SK-N-SH (cell line): ENCODE measurements at regions not wholly inside any gene's neighbourhood (a gene's known extent, or its start where the extent isn't known, plus 50 kb on each side); places are given as distances from the start of the nearest gene placed in this dataset.
A peak's percentile ranks its signal among the peaks of the same experiment; 100 is the strongest.

Source experiments
- CTCF ChIA-PET: fragments of 300-600, 350-600 bp; formaldehyde crosslinking; extraction: SDS; loops from one replicate; lab custom pipeline; 2021; lab: Yijun Ruan, JAX
- POLR2A ChIA-PET: fragments of 350-600 bp; sonication (Branson Sonifier 250); formaldehyde crosslinking; extraction: SDS; loops from one replicate; lab custom pipeline; 2020; ENCODE audit warnings: antibody characterized with exemption, inconsistent platforms; lab: Yijun Ruan, JAX
- DNase-seq: peaks from one replicate; pipeline ENCODE4 v3.0.0; 2012
- H2AFZ ChIP-seq: fragments of 200-600 bp; sonication (generic); 2 replicates; pipeline ENCODE4 v1.8.1; 2016; ENCODE audit warnings: antibody characterized with exemption, mild to moderate bottlenecking, low read depth
- H3F3A ChIP-seq: fragments of 200-600 bp; sonication (generic); replicated peaks from 2 replicates; pipeline ENCODE3; 2016; ENCODE audit warnings: antibody characterized with exemption, mild to moderate bottlenecking; ENCODE audit not compliant: insufficient read depth
- H3K27ac ChIP-seq, 2 experiments: fragments of 200-500 bp in 1 of 2; fragments of 200-600 bp in 1 of 2; sonication (Bioruptor generic) in 1 of 2; sonication (generic), shearing (Covaris generic) in 1 of 2; 2 replicates each; pipeline versions ENCODE4 v1.5.1 to v1.6.1; 2014 to 2016; ENCODE audit warnings: low read depth in 2 of 2, inconsistent platforms in 1 of 2, low read length in 1 of 2, mild to moderate bottlenecking in 1 of 2, mixed read lengths in 1 of 2
- H3K27me3 ChIP-seq: fragments of 200-600 bp; sonication (generic), shearing (Covaris generic); 2 replicates; pipeline ENCODE4 v1.6.1; 2016; ENCODE audit warnings: mixed run types; ENCODE audit not compliant: insufficient read depth
- H3K36me3 ChIP-seq, 2 experiments: fragments of 200-500 bp in 1 of 2; fragments of 200-600 bp in 1 of 2; sonication (Bioruptor generic) in 1 of 2; sonication (generic) in 1 of 2; replicated peaks in 1 of 2; 2 replicates each; pipeline versions ENCODE3 to v1.5.1; 2014 to 2016; ENCODE audit warnings: low read length in 1 of 2, mild to moderate bottlenecking in 1 of 2; ENCODE audit not compliant: insufficient read depth in 2 of 2, control insufficient read depth in 1 of 2
- H3K4me1 ChIP-seq, 2 experiments: fragments of 200-500 bp in 1 of 2; fragments of 200-600 bp in 1 of 2; sonication (Bioruptor generic) in 1 of 2; sonication (generic), shearing (Covaris generic) in 1 of 2; 2 replicates each; pipeline versions ENCODE4 v1.5.1 to v1.6.1; 2014 to 2016; ENCODE audit warnings: low read depth in 1 of 2, low read length in 1 of 2, mixed run types in 1 of 2; ENCODE audit not compliant: insufficient read depth in 2 of 2, control insufficient read depth in 1 of 2
- H3K4me2 ChIP-seq: fragments of 200-600 bp; sonication (generic), shearing (Covaris generic); 2 replicates; pipeline ENCODE4 v1.6.1; 2017; ENCODE audit warnings: mixed run types
- H3K4me3 ChIP-seq, 2 experiments: fragments of 200-500 bp in 1 of 2; fragments of 200-600 bp in 1 of 2; sonication (Bioruptor generic) in 1 of 2; sonication (generic), shearing (Covaris generic) in 1 of 2; 2 replicates each; pipeline versions ENCODE4 v1.5.1 to v1.8.1; 2014 to 2016; ENCODE audit warnings: low read depth in 2 of 2, inconsistent platforms in 1 of 2, low read length in 1 of 2, mild to moderate bottlenecking in 1 of 2, mixed read lengths in 1 of 2, moderate library complexity in 1 of 2
- H3K79me2 ChIP-seq: fragments of 200-600 bp; sonication (generic); 2 replicates; pipeline ENCODE4 v1.8.1; 2017; ENCODE audit warnings: mild to moderate bottlenecking; ENCODE audit not compliant: insufficient read depth
- H3K9ac ChIP-seq: fragments of 200-600 bp; sonication (generic); 2 replicates; pipeline ENCODE4 v1.6.1; 2017; ENCODE audit warnings: mixed run types
- H3K9me2 ChIP-seq: fragments of 200-600 bp; sonication (generic); 2 replicates; pipeline ENCODE4 v1.6.1; 2017; ENCODE audit warnings: mixed run types
- H3K9me3 ChIP-seq: fragments of 200-600 bp; sonication (generic); 2 replicates; pipeline ENCODE4 v1.6.1; 2017; ENCODE audit warnings: mixed run types, mild to moderate bottlenecking, moderate library complexity
- H4K20me1 ChIP-seq: fragments of 200-600 bp; sonication (generic); 2 replicates; pipeline ENCODE4 v1.6.1; 2017; ENCODE audit warnings: mild to moderate bottlenecking, mixed run types; ENCODE audit not compliant: insufficient read depth
- FOSL2 ChIP-seq: IDR thresholded peaks from 2 replicates; pipeline ENCODE4 v1.4.0; 2012; ENCODE audit warnings: low read depth, mild to moderate bottlenecking, moderate library complexity, borderline replicate concordance
- FOXM1 ChIP-seq: IDR thresholded peaks from 2 replicates; pipeline ENCODE4 v1.4.0; 2012; ENCODE audit warnings: low read depth, mild to moderate bottlenecking
- GABPA ChIP-seq: IDR thresholded peaks from 2 replicates; pipeline ENCODE4 v1.4.0; 2012; ENCODE audit warnings: low read depth, mild to moderate bottlenecking
- JUND ChIP-seq: IDR thresholded peaks from 2 replicates; pipeline ENCODE4 v1.4.0; 2012
- MXI1 ChIP-seq: IDR thresholded peaks from 2 replicates; pipeline ENCODE4 v1.6.1; 2012; ENCODE audit warnings: mild to moderate bottlenecking, low read depth, low read length, improper control_type of control experiment
- NFIC ChIP-seq: IDR thresholded peaks from 2 replicates; pipeline ENCODE4 v1.4.0; 2012; ENCODE audit warnings: borderline replicate concordance
- RAD21 ChIP-seq: IDR thresholded peaks from 2 replicates; pipeline ENCODE4 v1.6.1; 2012; ENCODE audit warnings: mild to moderate bottlenecking, low read length
- TCF12 ChIP-seq: IDR thresholded peaks from 2 replicates; pipeline ENCODE4 v1.4.0; 2012
- TEAD4 ChIP-seq: IDR thresholded peaks from 2 replicates; pipeline ENCODE4 v1.4.0; 2012; ENCODE audit warnings: mild to moderate bottlenecking, borderline replicate concordance; ENCODE audit not compliant: insufficient read depth
- WGBS: methylation state at CpG from one replicate; pipeline ENCODE4 v1.1.6; 2017; ENCODE audit warnings: low lambda C conversion rate; 5-methylcytosine and 5-hydroxymethylcytosine counted together
- TF ChIP-seq, protein P1 (sequence below): IDR thresholded peaks from 2 replicates; pipeline ENCODE4 v1.6.1; 2012; ENCODE audit warnings: mild to moderate bottlenecking, low read depth, low read length, moderate library complexity
- TF ChIP-seq, protein P2 (sequence below): fragments of 150-350 bp; IDR thresholded peaks from 2 replicates; pipeline ENCODE4 v1.6.1; 2016; ENCODE audit warnings: mild to moderate bottlenecking, low read depth, low read length

DNA sequence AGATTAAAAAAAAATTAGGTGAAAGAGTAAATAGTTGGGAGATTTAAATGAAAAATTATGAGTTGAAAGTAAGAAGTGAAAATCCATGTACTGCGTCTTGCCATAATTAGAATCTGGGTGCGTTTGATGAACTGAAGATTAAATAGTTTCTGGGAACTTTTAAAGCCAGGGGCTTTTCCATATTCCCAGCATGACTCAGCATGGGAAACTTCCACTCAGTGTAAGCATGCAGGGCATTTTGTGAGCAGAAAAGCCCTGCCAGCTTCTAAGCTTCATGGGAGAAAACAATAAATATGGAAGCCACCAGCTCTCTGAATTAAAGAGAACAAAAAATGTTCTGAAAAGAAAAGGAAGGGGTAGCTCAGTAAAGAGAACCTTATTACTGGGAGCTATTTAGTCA lies 62.0 kb upstream of the EDNRB start:
- peaks cover 0 to 13% of the 10 kb centered on the region in 2 experiments; a peak in 2 of 4 replicates for H3K4me1 ChIP-seq
- POLR2A ChIA-PET = no interaction called here
- peak overlapping the region; percentile 22 to 66; a peak in 3 of 4 replicates for H3K27ac ChIP-seq
- H3K36me3 ChIP-seq = no peaks in the 10 kb centered on the region
- peak overlapping the region; percentile 83 for H2AFZ ChIP-seq
- H4K20me1 ChIP-seq = no peaks in the 10 kb centered on the region
- no peaks in the 10 kb centered on the region for H3K79me2 ChIP-seq
- peak overlapping the region; percentile 1; the same call in 1 of the 2 replicates for H3K9ac ChIP-seq
- 4% methylated on average over 2 of the region's 2 CpGs for WGBS
- TF ChIP-seq JUND (peak; percentile 72), TCF12 (0 out of 2 replicates have a peak, but pooled peaks have one; percentile 6), NFIC (peak; percentile 18; the same call in 1 of the 2 replicates), FOXM1 (no peak), FOSL2 (peak; percentile 56; the same call in 1 of the 2 replicates)
- H3K27me3 ChIP-seq = no peaks in the 10 kb centered on the region
- no peak overlapping the region for H3K4me3 ChIP-seq
- H3K4me2 ChIP-seq = 0 out of 2 replicates have a peak overlapping the region, but pooled peaks have one; percentile 6
- H3F3A ChIP-seq = no peaks in the 10 kb centered on the region
- H3K9me3 ChIP-seq = no peaks in the 10 kb centered on the region
- DNase-seq = no peak
- CTCF ChIA-PET = no interaction called here
- no peaks in the 10 kb centered on the region for H3K9me2 ChIP-seq

DNA sequence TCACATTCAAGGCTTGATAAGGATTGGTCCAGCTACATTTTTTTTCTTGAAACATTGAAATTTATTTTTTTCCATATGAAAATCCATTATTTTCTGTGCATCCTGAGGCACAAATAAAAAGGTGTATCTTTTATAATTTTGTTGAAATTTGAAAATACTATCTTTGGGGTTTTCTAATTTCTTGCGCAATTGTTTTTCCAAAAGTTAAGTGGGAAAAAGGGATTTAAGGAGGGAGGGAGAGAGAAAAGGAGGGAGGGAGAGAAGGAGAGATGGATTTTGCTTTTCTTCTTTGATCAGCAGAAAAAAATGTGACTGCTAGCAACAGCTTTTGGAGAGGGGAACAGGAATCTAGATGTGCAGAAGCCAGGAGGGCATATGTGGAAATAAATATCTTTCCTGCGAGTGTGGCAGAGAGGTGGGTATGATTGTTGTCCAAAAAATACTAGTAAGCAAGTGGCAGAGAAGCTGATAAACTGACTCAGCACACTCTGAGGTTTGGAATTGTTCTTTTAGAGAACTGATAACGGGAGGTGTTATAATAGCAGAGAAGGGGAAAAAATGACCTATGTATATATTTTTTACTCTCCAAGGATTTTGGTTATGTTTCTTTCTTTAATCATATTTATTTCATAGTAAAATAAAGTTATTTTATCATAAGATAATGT lies 61.2 kb upstream of the EDNRB start:
- POLR2A ChIA-PET = no interaction called here
- Histone ChIP-seq H3K36me3 (no peaks in the 10 kb centered on the region), H3K9ac (no peak overlapping the region; the same call in 1 of the 2 replicates), H2AFZ (peak overlapping the region; percentile 63; the same call in 1 of the 2 replicates), H3K79me2 (no peaks in the 10 kb centered on the region), H3K4me3 (no peak overlapping the region), H3K27ac (peak overlapping the region in 1 of 2 experiments; percentile 66; a peak in 2 of 4 replicates), H3K9me3 (no peaks in the 10 kb centered on the region), H4K20me1 (no peaks in the 10 kb centered on the region), H3K4me2 (no peak overlapping the region), H3K9me2 (no peaks in the 10 kb centered on the region), H3K27me3 (no peaks in the 10 kb centered on the region), H3F3A (no peaks in the 10 kb centered on the region), H3K4me1 (peaks cover 0 to 13% of the 10 kb centered on the region in 2 experiments; a peak in 2 of 4 replicates)
- DNase-seq = no peak
- WGBS = 52% methylated on average over 3 of the region's 3 CpGs
- CTCF ChIA-PET = no interaction called here
- TF ChIP-seq, protein P1, sequence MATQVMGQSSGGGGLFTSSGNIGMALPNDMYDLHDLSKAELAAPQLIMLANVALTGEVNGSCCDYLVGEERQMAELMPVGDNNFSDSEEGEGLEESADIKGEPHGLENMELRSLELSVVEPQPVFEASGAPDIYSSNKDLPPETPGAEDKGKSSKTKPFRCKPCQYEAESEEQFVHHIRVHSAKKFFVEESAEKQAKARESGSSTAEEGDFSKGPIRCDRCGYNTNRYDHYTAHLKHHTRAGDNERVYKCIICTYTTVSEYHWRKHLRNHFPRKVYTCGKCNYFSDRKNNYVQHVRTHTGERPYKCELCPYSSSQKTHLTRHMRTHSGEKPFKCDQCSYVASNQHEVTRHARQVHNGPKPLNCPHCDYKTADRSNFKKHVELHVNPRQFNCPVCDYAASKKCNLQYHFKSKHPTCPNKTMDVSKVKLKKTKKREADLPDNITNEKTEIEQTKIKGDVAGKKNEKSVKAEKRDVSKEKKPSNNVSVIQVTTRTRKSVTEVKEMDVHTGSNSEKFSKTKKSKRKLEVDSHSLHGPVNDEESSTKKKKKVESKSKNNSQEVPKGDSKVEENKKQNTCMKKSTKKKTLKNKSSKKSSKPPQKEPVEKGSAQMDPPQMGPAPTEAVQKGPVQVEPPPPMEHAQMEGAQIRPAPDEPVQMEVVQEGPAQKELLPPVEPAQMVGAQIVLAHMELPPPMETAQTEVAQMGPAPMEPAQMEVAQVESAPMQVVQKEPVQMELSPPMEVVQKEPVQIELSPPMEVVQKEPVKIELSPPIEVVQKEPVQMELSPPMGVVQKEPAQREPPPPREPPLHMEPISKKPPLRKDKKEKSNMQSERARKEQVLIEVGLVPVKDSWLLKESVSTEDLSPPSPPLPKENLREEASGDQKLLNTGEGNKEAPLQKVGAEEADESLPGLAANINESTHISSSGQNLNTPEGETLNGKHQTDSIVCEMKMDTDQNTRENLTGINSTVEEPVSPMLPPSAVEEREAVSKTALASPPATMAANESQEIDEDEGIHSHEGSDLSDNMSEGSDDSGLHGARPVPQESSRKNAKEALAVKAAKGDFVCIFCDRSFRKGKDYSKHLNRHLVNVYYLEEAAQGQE = no peak
- TF ChIP-seq MXI1 = no peak
- TF ChIP-seq GABPA = no peak
- no peak for TF ChIP-seq RAD21
- no peak for TF ChIP-seq FOSL2
- TF ChIP-seq, protein P2, sequence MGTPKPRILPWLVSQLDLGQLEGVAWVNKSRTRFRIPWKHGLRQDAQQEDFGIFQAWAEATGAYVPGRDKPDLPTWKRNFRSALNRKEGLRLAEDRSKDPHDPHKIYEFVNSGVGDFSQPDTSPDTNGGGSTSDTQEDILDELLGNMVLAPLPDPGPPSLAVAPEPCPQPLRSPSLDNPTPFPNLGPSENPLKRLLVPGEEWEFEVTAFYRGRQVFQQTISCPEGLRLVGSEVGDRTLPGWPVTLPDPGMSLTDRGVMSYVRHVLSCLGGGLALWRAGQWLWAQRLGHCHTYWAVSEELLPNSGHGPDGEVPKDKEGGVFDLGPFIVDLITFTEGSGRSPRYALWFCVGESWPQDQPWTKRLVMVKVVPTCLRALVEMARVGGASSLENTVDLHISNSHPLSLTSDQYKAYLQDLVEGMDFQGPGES = no peak
- TF ChIP-seq TEAD4 = no peak
